ENCODE measurements at regions not wholly inside any gene's neighbourhood (a gene's known extent, or its start where the extent isn't known, plus 50 kb on each side); places are given as distances from the start of the nearest gene placed in this dataset.

DNA sequence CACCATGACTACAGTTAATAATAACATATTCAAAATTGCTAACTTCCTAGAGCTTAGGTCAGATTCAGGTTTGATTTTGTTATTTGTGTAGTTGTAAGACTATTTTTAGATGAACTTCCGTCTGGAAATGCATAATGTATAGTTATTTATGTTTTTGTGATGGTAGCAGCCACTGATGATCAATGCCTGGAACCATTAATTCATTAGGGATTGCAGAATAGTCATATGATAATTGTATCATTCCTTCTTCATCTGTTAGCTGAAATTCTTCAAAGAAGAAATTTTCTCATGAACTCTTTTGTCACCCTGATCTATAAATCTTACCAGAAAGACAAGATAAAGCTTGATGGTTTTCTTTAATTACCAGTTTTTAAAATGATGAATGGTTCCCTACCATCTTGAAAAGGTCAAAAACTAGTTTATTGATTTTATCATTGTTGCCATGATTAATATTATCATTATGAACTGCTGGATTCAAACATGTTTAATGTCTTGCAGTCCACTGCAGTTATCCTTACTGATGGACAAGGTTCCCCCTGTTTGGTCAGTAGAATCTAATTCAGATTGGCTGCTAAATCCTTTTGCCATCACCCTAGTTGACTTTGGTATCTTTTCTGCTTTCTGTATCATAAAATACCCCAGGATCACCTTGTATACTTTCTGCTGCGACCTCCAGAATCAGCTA is 433.3 kb downstream of the GPAM start:
- DNase-seq = no peak

GRCh38 chr10:111756217-111757061 is 427.1 kb downstream of the GPAM start:
- no peak for DNase-seq

- no peak for DNase-seq
Measured at GRCh38 chr10:111758593-111758992, 425.0 kb downstream of the GPAM start.

GRCh38 chr10:111762114-111762513 is 421.5 kb downstream of the GPAM start:
- no peak for DNase-seq

DNA sequence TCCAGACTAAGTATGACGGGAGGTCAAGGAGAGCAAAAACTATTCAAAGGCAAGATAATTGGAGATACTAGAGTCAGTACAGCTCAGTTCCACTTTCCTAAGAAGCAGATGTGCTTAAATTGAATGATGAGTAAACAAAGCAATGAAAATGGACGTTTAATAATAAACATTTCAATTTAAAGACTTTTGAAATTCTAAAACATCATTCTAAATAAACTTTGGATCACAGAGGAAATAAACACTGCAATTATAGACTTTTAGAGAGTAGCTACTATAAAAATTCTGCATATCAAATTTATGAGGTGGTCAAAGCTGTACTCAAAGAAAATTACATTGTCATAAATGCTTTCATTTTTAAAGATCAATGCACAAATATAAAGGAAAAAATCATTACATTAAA is 418.3 kb downstream of the GPAM start:
- no peak for DNase-seq

- no peak for DNase-seq
Measured at GRCh38 chr10:111766464-111766863, 417.1 kb downstream of the GPAM start.

DNA sequence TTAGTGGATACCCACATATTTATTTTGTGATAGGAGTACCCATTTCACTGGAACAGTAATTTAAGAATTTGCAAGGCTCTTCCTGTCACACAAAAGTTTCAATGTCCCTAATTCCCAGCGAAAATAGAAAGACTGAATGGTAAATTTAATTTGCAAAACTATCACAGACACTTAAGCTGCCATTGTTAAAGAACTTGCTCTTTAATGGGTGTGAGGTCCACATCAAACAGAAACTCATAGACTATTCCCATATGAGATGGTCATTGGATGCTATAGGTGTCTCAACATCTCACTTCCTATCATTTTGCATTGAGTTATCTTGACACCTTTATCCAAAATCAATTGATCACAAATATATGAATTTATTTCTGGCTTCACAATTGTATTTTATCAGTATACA is 415.9 kb downstream of the GPAM start:
- DNase-seq = no peak

GRCh38 chr10:111773950-111774349 is 409.6 kb downstream of the GPAM start:
- DNase-seq = no peak

- DNase-seq = no peak
Measured at GRCh38 chr10:111774486-111774885, 409.1 kb downstream of the GPAM start.

- no peak for DNase-seq
Measured at GRCh38 chr10:111784436-111784835, 399.1 kb downstream of the GPAM start.

- DNase-seq = no peak
Measured at GRCh38 chr10:111784946-111785465, 398.6 kb downstream of the GPAM start.

- DNase-seq = no peak
Measured at GRCh38 chr10:111785921-111786320, 397.6 kb downstream of the GPAM start.

DNA sequence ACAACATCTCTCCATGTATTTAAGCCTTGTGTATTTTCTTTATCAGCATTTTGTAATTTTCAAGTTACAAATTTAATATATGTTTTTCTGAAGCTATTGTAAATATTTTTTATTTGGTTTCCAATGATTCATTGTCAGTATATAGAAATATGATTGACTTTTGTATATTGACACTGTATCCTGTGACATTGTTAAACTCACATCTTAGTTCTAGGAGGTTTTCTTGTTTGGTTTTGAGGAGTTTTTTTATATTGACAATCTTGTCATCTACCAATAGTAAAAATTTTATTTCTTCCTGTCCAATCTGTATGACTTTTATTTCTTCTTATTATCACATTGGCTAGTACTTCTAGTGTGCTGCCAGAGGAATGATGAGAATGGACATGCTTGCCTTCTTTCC is 393.7 kb downstream of the GPAM start:
- no peak for DNase-seq

GRCh38 chr10:111801841-111802240 is 381.7 kb downstream of the GPAM start:
- no peak for DNase-seq

DNA sequence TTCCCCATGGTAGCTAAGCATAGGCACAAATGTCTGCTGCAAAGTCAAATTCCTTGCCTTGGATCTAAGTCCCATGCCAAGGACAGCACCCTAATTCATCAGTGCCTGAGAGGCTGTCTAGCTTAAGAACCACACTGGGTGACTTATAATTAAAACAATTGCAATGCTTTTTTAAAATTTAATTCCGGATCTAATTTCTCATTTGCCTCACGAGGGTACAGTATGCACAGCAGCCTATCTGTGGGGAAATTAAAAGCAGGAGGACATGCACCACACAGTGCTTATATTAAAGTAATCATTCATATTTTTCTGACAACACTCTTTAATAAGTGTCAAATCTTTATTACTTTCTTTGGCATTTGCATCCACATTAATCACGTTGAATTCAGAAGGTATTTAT is 378.8 kb downstream of the GPAM start:
- DNase-seq = no peak

- no peak for DNase-seq
Measured at GRCh38 chr10:111811517-111811916, 372.0 kb downstream of the GPAM start.

DNA sequence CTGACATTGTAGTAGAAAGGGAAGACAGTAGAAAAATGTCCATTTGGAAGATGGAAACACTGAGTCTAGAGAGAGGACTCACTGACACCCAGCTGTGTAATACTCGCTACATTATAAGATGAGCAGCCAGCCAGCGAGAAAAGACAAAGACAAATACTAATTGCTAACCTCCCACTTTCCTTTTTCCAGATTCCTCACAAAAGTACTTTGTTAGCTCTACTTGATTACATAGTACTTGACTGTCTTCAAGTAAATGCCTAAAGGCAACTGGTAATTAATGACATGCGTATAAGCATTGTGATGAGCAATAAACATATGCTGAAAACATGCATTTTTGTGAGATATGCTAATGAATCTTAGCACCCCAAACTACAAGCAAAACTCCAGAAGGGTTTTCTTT is 363.1 kb downstream of the GPAM start:
- no peak for DNase-seq

- DNase-seq = no peak
Measured at GRCh38 chr10:111821871-111822270, 361.7 kb downstream of the GPAM start.

DNA sequence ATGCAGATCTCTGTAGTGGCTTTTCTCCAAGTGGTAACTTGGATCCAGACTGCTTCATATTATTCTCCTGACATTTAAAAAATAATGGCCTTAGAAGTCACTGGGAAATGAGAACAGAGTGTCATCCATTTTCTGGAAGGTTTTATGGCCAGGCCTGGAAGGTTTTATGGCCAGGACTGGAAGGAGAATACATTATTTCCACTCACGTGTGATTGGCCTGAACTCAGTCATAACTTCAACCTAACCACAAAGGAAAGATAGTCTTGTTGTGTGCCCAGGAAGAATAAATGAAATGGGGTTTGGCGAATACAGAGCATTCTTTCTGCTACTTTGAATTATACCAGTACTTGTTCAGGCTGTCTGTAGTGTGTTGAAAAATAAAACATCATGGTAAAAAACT is 360.9 kb downstream of the GPAM start:
- no peak for DNase-seq

DNA sequence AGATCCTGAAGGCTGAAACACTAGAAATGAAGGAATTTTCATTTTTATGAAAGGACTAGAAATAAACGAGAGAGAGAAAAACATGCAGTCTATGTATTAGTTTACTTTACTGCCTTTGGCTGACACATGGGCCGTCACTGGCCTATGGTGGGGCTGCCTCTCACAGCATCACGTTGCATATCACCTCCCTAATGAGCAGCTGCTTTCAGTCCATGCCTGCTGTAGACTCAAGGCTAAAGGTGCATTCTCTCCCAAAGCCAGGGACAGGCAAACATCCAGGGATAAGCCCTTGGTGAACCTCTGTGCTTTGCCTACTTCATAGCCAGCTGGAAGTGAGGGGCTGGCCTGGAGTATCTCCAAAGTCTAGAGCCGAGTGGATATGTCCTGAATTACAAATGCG is 359.4 kb downstream of the GPAM start:
- no peak for DNase-seq

GRCh38 chr10:111830359-111830758 is 353.2 kb downstream of the GPAM start:
- no peak for DNase-seq

DNA sequence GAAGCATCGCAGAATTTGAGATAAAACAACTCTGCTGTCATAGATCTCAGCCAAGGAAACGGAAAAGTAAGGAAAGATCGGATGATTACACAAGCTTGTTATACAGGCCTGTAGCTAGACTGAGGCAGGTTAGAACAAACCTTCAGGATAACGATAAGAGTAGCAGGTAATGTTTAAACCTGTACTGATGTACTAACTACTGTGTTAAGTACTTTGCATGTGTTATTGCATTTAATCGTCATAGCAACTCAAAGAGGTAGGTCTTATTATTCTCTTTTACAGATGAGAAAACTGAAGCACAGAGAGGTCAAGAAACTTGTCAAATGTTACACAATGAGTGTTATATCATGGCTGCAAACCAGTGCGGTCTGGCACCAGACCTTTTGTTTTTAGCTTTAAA is 352.5 kb downstream of the GPAM start:
- no peak for DNase-seq

GRCh38 chr10:111833251-111833650 is 350.3 kb downstream of the GPAM start:
- no peak for DNase-seq

DNA sequence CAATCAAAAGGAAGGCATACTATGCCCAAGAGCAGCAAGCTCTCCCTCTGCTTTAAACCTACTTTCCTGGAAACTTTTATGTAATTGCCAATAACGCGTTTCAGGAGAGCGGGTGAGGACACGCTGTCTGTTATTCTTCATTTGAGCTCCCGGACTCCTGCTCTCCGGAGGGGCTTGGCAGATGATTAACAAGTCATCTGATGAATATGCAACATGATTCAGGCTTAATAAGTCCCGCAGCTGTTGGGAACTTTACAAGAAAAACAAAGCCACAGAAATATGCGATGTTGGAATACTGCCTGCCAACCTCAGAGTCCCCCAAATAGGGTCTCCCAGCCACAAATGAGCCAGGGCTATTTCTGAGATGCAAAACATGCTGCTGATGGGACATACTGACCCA is 348.0 kb downstream of the GPAM start:
- no peak for DNase-seq
